H9 (cell line): ENCODE measurements at regions not wholly inside any gene's neighbourhood (a gene's known extent, or its start where the extent isn't known, plus 50 kb on each side); places are given as distances from the start of the nearest gene placed in this dataset.

Source experiments
- DNase-seq: peaks from one replicate; pipeline ENCODE4 v3.0.0-alpha.2; 2017
- H2AFZ ChIP-seq: one replicate; pipeline ENCODE4 v1.6.1; 2013; ENCODE audit warnings: mild to moderate bottlenecking, low read length, control low read depth, moderate library complexity
- H2AK5ac ChIP-seq: 2 replicates; pipeline ENCODE4 v1.6.1; 2013; ENCODE audit warnings: low read length, control low read depth, mixed read lengths; ENCODE audit not compliant: insufficient read length
- H2BK120ac ChIP-seq: one replicate; pipeline ENCODE4 v1.6.1; 2013; ENCODE audit warnings: low read depth, mild to moderate bottlenecking, low read length, control low read depth, inconsistent platforms; ENCODE audit not compliant: poor library complexity, severe bottlenecking
- H2BK12ac ChIP-seq: 2 replicates; pipeline ENCODE4 v1.6.1; 2013; ENCODE audit warnings: low read length, control low read depth, mixed read lengths, low read depth; ENCODE audit not compliant: insufficient read length
- H2BK15ac ChIP-seq: 2 replicates; pipeline ENCODE4 v1.6.1; 2013; ENCODE audit warnings: low read depth, low read length, control low read depth
- H2BK20ac ChIP-seq: one replicate; pipeline ENCODE4 v1.6.1; 2013; ENCODE audit warnings: low read depth, mild to moderate bottlenecking, low read length, control low read depth, inconsistent platforms; ENCODE audit not compliant: poor library complexity, severe bottlenecking
- H2BK5ac ChIP-seq: 2 replicates; pipeline ENCODE4 v1.6.1; 2013; ENCODE audit warnings: low read length, control low read depth, mixed read lengths; ENCODE audit not compliant: insufficient read length
- H3K14ac ChIP-seq: 2 replicates; pipeline ENCODE4 v1.6.1; 2013; ENCODE audit warnings: low read length, control low read depth; ENCODE audit not compliant: insufficient read depth
- H3K18ac ChIP-seq: 2 replicates; pipeline ENCODE4 v1.6.1; 2013; ENCODE audit warnings: low read depth, mild to moderate bottlenecking, mixed read lengths, low read length, control low read depth; ENCODE audit not compliant: insufficient read length
- H3K23ac ChIP-seq: 2 replicates; pipeline ENCODE4 v1.6.1; 2013; ENCODE audit warnings: low read length, control low read depth, mixed read lengths, low read depth; ENCODE audit not compliant: insufficient read length
- H3K23me2 ChIP-seq: 2 replicates; pipeline ENCODE4 v1.6.1; 2013; ENCODE audit warnings: low read depth, mild to moderate bottlenecking, mixed read lengths, low read length, control low read depth; ENCODE audit not compliant: insufficient read length, poor library complexity, severe bottlenecking
- H3K27ac ChIP-seq: 2 replicates; pipeline ENCODE4 v1.5.1; 2013; ENCODE audit warnings: low read length, control low read depth, mixed read lengths, low read depth; ENCODE audit not compliant: insufficient read length
- H3K27me3 ChIP-seq: 2 replicates; pipeline ENCODE4 v1.6.1; 2013; ENCODE audit warnings: low read length, control low read depth, inconsistent platforms; ENCODE audit not compliant: insufficient read depth
- H3K4ac ChIP-seq: 2 replicates; pipeline ENCODE4 v1.6.1; 2013; ENCODE audit warnings: low read depth, mild to moderate bottlenecking, control low read depth, inconsistent platforms, low read length, moderate library complexity
- H3K4me1 ChIP-seq: 2 replicates; pipeline ENCODE4 v1.6.1; 2013; ENCODE audit warnings: low read length, control low read depth, inconsistent platforms; ENCODE audit not compliant: insufficient read depth
- H3K4me2 ChIP-seq: 2 replicates; pipeline ENCODE4 v1.6.1; 2013; ENCODE audit warnings: low read length, control low read depth, mixed read lengths; ENCODE audit not compliant: insufficient read length, insufficient read depth
- H3K56ac ChIP-seq: 2 replicates; pipeline ENCODE4 v1.6.1; 2013; ENCODE audit warnings: low read depth, mild to moderate bottlenecking, mixed read lengths, low read length, control low read depth; ENCODE audit not compliant: insufficient read length
- H3K79me1 ChIP-seq: 2 replicates; pipeline ENCODE4 v1.6.1; 2013; ENCODE audit warnings: low read depth, mild to moderate bottlenecking, moderate library complexity, low read length, control low read depth, inconsistent platforms; ENCODE audit not compliant: insufficient read depth, poor library complexity, severe bottlenecking
- H3K79me2 ChIP-seq: 2 replicates; pipeline ENCODE4 v1.6.1; 2013; ENCODE audit warnings: low read length, control low read depth, inconsistent platforms; ENCODE audit not compliant: insufficient read depth
- H3K9ac ChIP-seq: 2 replicates; pipeline ENCODE4 v1.6.1; 2013; ENCODE audit warnings: low read length, control low read depth, mixed read lengths; ENCODE audit not compliant: insufficient read length; ENCODE audit errors: extremely low read depth
- H3K9me3 ChIP-seq: one replicate; pipeline ENCODE4 v1.6.1; 2013; ENCODE audit warnings: low read depth, low read length, inconsistent platforms; ENCODE audit not compliant: control insufficient read depth
- H3T11ph ChIP-seq: one replicate; pipeline ENCODE4 v1.6.1; 2013; ENCODE audit warnings: mild to moderate bottlenecking, low read length, control low read depth, inconsistent platforms
- H4K20me1 ChIP-seq: one replicate; pipeline ENCODE4 v1.6.1; 2013; ENCODE audit not compliant: control insufficient read depth, insufficient read length, insufficient read depth
- H4K5ac ChIP-seq: 2 replicates; pipeline ENCODE4 v1.6.1; 2013; ENCODE audit warnings: low read depth, mild to moderate bottlenecking, mixed read lengths, low read length, control low read depth; ENCODE audit not compliant: insufficient read length
- H4K8ac ChIP-seq: replicated peaks from 2 replicates; pipeline ENCODE4 v1.6.1; 2013; ENCODE audit warnings: low read length, control low read depth, mixed read lengths, low read depth; ENCODE audit not compliant: insufficient read length
- H4K91ac ChIP-seq: 2 replicates; pipeline ENCODE4 v1.6.1; 2013; ENCODE audit warnings: low read depth, mild to moderate bottlenecking, moderate library complexity, mixed read lengths, low read length, control low read depth; ENCODE audit not compliant: insufficient read length
- H3K27ac Mint-ChIP-seq, 3 experiments: 2 replicates in 2 of 3; 3 replicates in 1 of 3; pipeline ENCODE4 v1.8.0; 2020 to 2021; ENCODE audit warnings: mixed read lengths in 3 of 3, mild to moderate bottlenecking in 1 of 3, moderate library complexity in 1 of 3
- H3K27me3 Mint-ChIP-seq: 2 replicates; pipeline ENCODE4 v1.8.0; 2021; ENCODE audit warnings: low read depth, mild to moderate bottlenecking, moderate library complexity, mixed read lengths
- H3K36me3 Mint-ChIP-seq, 3 experiments: 2 replicates in 2 of 3; 3 replicates in 1 of 3; pipeline ENCODE4 v1.8.0; 2020 to 2021; ENCODE audit warnings: low read depth in 3 of 3, mixed read lengths in 3 of 3; ENCODE audit not compliant: insufficient read depth in 1 of 3
- H3K4me1 Mint-ChIP-seq, 2 experiments: 2 replicates each; pipeline ENCODE4 v1.8.0; 2020; ENCODE audit warnings: mixed read lengths in 2 of 2
- H3K4me3 Mint-ChIP-seq, 2 experiments: 2 replicates in 1 of 2; 3 replicates in 1 of 2; pipeline ENCODE4 v1.8.0; 2020 to 2021; ENCODE audit warnings: mild to moderate bottlenecking in 2 of 2, mixed read lengths in 2 of 2, moderate library complexity in 1 of 2
- H3K9me3 Mint-ChIP-seq, 2 experiments: 2 replicates in 1 of 2; 3 replicates in 1 of 2; pipeline ENCODE4 v1.8.0; 2020; ENCODE audit warnings: mild to moderate bottlenecking in 2 of 2, mixed read lengths in 2 of 2, moderate library complexity in 1 of 2
- TF ChIP-seq, protein P1 (sequence below): fragments of 200-600 bp; sonication (generic); conservative IDR thresholded peaks from 3 replicates; pipeline ENCODE4 v1.8.0; 2021; ENCODE audit warnings: antibody characterized with exemption, mild to moderate bottlenecking

DNA sequence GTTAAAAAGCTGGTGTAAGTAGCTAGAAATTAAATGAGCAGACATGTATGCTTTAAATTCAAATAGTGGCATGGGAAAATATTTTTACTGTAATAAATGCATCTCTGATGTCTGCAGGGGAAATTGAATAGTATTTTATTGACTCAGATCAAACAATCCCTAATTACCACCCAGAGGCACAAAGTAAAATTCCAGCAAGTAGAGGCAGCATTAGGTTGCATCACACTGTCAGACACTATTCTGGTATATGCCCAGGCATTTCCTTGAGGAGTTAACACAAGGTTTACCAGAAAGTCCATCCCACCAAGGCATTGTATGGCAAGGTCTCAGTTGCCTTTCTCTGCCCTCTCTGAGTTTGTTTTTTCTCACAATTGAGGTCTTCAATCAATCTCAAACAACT is 201.6 kb upstream of the KITLG start:
- H3K4me1 Mint-ChIP-seq, result peaks cover 7 to 8% of the 10 kb centered on the region in 2 experiments
- Histone ChIP-seq H4K20me1 (no peaks in the 10 kb centered on the region), H3K23me2 (no peaks in the 10 kb centered on the region), H4K8ac (no peak overlapping the region), H3K4me2 (no peak overlapping the region), H2AK5ac (no peak overlapping the region), H3K14ac (no peak overlapping the region), H3K9me3 (no peaks in the 10 kb centered on the region), H3K56ac (no peak overlapping the region), H3T11ph (no peak overlapping the region), H3K9ac (no peak overlapping the region), H2BK12ac (no peak overlapping the region), H4K91ac (no peak overlapping the region), H3K79me2 (no peaks in the 10 kb centered on the region), H3K27me3 (no peaks in the 10 kb centered on the region), H3K4me1 (no peaks in the 10 kb centered on the region), H2BK15ac (no peak overlapping the region), H2BK20ac (no peak overlapping the region), H3K4ac (no peak overlapping the region), H3K79me1 (no peaks in the 10 kb centered on the region), H2BK120ac (no peak overlapping the region), H3K18ac (no peak overlapping the region), H2AFZ (no peak overlapping the region), H3K27ac (no peak overlapping the region), H3K23ac (no peak overlapping the region), H4K5ac (no peak overlapping the region), H2BK5ac (no peak overlapping the region)
- no peaks in the 10 kb centered on the region for H3K9me3 Mint-ChIP-seq
- DNase-seq, result no peak
- no peak overlapping the region for H3K27ac Mint-ChIP-seq
- TF ChIP-seq, protein P1, sequence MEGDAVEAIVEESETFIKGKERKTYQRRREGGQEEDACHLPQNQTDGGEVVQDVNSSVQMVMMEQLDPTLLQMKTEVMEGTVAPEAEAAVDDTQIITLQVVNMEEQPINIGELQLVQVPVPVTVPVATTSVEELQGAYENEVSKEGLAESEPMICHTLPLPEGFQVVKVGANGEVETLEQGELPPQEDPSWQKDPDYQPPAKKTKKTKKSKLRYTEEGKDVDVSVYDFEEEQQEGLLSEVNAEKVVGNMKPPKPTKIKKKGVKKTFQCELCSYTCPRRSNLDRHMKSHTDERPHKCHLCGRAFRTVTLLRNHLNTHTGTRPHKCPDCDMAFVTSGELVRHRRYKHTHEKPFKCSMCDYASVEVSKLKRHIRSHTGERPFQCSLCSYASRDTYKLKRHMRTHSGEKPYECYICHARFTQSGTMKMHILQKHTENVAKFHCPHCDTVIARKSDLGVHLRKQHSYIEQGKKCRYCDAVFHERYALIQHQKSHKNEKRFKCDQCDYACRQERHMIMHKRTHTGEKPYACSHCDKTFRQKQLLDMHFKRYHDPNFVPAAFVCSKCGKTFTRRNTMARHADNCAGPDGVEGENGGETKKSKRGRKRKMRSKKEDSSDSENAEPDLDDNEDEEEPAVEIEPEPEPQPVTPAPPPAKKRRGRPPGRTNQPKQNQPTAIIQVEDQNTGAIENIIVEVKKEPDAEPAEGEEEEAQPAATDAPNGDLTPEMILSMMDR, result no peak
- H3K36me3 Mint-ChIP-seq, result no peaks in the 10 kb centered on the region
- no peaks in the 10 kb centered on the region for H3K27me3 Mint-ChIP-seq
- no peak overlapping the region for H3K4me3 Mint-ChIP-seq
